HT-29 (cell line): ENCODE measurements at regions not wholly inside any gene's neighbourhood (a gene's known extent, or its start where the extent isn't known, plus 50 kb on each side); places are given as distances from the start of the nearest gene placed in this dataset.
A peak's percentile ranks its signal among the peaks of the same experiment; 100 is the strongest.

Experiments used
- DNase-seq: peaks from one replicate; pipeline ENCODE4 v3.0.0-alpha.2; 2015; ENCODE audit warnings: low spot score

DNA sequence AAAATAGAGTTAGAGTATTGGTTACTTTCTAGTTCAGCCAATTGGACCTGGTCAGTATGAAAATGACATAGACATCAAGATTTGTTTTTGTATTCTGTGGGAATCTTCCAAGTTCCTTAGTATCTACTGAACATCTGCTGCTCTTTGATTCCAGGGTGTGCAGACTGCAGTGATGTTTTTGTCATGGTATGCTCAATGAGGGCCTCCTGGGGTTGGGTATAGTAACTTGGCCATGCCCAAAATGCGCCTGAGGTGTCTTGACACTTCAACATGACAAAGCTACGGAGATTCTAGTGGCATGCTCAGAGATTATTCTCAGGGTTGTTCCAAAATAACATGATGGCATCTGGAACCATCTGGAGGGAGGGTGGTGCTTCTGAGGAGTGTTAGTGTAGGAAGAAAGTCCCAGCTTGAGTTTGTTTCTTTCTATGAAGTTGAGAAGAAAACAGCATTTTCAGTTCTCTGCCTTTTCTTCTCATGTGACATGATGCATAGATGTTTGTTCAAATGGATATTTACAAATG lies 313.5 kb upstream of the TBL1XR1 start:
- no peak for DNase-seq

DNA sequence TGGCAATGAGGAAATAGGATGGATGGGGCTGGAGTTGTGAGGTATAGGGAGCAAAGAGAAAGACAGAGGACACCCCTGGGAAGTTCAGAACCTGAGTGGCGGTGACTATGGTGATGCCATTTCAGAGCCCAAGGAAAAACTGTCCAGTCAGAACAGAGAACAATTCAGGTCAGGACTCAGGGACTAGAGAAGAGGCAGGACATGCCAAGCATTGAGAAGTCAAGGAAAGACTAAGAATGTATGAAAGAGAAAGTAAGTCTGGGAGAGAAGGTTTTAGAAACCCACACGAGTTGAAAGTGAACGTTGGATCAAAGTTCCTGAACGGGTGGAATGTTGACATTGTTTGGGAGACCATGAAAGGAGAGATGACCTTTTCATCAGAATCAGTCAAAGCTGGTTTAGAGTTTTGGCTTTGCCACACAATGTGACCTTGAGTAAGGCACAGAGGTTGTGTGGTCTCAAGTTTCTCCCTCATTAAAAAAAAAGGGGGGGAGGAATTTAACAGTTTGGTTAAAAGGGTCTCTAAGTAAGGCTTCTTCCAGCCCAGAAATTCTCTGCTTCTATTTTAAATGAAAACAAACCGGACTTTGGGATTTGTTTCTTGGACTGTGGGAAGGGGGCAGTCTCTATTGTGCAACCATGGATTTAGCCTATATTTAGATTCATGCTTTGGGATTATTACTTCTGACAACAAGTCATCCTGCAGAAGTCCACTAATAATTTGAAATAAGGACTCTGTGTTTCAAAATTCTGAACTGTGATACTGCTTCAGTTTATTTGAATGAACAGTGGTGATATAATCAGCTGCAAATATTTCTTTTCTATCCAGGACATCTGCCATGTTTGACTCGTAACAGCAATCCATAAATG lies 315.9 kb upstream of the TBL1XR1 start:
- no peak for DNase-seq

DNA sequence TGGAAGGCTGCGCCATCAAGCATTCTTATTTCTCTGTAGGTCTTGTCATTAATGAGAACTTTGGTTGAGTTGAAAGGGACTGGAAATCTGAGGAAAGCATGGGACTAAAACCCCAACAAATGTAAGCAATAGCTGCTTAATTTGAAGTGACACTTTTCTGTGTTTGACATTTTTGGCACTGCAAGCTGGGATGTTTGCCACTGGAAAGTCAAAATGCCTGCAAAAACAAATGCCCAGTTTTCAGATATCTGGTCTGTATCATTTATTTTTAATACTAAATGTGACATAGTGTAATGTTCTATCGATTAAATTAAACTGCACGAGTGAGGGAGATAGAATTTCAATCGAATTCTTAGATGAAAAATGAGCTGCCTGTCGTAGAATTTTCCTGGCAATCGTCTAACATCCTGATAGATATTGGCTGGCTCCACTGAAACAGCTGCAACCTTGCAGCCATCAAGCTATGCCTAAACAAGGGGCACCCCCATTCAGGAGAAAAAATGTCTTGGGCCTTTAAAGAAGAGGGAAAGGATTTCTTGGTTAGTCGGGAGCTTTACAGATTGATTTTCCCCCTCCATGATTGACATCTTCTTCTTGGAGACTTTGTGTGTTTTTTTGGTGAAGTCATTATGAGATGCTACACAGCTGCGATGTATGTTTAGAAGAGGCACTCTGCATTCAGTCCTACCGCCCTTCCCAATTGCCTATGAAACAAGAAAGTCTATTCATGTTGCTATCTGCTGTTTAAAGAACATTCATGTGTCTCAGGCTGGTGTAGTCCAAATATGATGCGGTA lies 316.7 kb upstream of the TBL1XR1 start:
- DNase-seq: no peak

DNA sequence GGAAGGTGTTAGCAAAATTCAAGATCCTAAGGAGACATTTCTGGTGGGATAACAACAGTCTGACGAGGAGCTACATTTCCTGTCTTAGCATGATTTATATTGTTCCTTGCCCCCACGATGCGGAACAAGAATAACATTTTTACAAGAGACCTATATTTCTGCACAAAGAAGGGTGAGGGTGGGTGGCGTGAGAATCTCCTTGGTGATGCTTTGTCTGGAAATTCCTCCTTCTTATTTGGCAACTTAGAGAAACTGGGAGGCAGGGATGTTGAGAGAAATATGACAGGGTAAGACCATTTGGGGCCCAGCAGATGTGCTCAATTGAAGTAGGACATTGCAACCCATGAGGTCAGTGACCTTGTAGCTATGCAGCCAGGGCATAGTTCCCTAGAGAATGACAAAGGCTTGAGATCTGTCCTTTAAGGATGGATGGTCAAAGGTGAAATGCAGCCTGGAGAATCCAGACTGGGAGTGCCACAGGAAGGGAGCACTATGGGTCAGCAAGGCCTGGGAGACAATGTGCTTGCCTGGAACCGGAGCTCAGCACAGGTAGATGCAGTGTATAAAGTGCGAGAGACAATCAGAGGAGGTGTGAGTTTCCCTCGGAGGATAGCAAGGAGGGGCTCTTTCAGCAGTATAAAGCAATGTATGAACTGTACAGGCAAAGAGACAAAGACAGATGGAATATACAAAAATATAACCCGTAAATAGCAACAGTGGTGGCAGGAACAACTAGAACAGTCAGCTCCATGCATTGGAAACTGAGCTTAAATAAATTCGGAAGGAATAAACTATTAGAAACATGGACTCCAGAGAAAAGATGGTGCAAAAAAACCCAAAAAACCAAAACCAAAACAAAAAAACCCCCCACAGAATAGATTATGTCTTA lies 317.6 kb upstream of the TBL1XR1 start:
- no peak for DNase-seq

DNA sequence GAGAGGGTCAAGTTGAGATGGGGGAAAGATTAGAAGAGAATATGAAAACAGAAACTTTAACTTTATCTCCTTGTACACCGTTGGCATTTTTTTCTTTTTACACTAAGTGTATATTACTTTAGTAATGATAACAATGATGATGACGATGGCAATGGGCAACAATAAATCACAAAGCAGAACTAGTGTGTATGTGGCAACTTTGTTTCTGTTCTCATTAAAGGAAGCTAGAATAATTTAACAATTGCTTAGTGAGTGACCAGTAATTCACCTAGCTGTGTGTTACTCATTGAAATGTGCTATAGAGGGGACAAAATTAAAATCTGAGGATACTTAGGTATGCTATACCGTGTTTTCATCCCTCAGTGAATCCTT lies 318.5 kb upstream of the TBL1XR1 start:
- DNase-seq: no peak

DNA sequence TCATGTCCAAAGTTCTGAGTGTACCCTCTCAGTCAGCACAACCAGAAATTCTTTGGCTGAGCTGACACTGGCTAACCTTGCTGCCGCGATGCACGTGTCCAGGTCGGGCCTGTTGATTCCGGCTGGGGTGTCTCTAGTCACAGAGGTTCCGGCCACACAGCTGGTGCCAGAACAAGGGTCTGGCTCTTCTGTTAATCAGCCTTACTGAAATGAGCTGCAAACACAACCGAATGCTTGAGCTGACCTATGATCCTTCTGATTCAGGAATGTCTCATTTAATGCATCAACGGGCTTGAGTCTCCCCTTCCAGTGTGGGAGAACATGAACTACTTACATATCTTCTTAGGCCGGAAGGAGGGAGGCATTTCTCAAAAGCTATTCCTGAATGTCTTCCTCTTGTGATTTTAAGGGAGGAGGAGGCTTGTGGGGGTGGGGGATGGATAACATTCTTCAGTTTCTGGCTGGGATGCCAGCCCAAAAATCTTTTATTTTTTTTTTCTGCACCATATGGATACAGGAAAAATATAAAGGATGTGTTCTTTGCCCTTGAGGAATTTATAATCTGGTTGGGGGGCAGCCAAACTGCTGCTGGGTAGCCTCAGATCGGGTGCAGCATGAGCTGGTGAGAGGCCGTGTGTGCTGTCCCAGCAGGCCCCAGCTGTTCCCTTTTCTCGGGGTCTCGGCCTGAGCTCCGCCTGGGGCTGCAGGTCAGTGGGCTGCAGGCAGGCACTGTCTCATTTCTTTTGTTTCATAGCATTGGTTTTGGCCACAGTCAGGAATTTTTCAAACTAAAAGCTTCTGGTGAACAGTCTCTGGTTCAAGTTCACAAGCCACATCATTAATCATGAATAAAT lies 319.1 kb upstream of the TBL1XR1 start:
- DNase-seq: no peak

DNA sequence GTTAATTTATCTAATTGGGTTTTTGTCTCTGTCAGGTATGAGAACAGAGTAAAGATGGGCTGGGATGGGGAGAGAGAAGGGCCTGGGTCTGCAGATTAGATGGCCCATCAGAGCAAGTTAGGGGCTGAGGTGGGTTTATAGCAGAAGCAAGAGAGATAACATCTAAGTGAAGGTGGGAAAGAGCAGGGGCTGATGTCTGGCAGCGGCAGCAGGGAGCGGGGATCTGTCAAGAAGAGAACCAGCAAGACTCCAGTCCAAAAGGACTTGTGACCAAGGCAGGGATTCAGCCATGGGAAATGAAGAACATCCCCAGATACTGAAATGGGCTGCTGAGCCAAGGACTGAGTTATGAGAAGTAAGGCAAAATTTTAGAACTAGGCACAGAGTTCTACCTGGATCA lies 320.6 kb upstream of the TBL1XR1 start:
- DNase-seq: no peak

DNA sequence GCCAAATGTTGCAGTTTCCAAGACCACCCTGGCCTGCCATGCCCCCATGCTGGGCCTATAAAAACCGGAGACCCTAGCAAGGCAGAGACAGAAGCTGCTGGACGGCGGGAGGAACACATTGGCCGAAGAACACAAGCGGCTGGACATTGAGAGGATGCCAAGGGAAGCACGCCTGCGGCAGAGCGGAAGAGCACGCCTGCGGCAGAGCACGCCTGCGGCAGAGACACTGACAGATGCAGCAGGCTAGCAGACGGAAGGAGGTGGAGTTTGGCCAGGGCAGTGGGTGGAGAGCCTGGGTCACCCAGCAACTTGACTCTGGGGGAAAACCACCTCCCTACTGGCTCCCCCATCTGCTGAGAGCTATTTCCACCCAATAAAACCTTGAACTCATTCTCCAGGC lies 322.3 kb upstream of the TBL1XR1 start:
- DNase-seq: no peak

DNA sequence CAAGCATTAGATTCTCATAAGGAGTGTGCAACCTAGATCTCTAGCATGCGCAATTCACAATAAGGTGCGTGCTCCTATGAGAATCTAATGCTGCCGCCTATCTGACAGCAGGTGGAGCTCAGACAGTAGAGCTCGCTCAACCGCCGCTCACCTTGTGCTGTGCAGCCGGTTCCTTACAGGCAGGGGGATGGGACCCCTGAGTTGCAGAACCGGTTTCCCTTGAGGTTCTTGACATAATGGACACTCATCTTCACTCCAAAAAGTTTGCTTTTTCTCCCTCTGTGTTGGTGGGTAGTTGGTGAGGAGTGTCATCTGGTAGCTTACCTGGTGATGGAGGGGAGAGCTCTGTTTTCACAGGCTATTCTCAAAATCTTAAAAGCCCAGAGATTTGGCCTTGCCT lies 324.0 kb upstream of the TBL1XR1 start:
- peak; percentile 94 for DNase-seq

DNA sequence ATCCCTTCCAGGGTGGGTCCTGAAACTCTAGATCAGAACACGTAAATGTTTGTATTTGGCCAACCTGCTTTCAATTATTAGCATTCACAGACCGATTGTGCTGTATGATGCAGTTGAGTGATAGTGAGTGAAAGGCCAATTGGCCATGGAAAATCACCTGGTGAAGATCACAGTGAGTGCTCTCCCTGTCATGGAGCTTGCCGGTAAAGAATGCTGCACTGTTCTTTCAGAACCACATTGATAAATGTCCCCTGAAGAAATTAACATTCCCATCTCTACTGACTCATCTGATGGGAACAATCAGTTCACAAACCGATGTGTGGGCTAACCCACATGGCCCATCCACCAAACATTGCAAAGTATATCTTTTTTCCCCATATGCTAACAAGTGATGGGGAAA lies 324.8 kb upstream of the TBL1XR1 start:
- no peak for DNase-seq

DNA sequence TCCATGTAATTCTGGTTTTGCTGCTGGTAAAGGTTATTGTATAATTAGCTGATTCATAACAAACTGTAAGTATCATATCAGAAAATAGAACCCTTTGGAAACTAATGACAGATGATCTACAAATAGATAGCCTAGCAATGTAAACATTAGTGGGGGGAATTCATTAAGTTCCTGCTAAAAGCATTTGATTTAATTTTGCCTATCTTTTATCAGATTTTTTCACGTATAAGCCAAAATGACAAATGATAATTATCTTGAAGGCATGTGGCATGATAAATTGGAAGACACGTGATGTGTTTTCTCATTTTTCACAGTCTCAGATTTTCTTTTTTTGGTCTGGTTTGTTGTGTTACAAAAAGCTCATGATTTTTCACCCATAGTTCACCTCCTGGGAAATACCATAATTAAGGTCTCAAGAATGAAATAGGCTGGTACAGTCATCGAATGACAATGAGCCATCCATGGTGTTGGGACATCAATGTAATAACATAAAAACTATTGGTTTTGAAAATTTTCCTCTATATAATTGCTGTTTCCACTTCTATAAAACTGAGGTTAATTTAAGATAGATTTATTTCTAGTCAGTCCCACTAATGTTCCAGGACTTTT lies 325.9 kb upstream of the TBL1XR1 start:
- peak; percentile 20 for DNase-seq

DNA sequence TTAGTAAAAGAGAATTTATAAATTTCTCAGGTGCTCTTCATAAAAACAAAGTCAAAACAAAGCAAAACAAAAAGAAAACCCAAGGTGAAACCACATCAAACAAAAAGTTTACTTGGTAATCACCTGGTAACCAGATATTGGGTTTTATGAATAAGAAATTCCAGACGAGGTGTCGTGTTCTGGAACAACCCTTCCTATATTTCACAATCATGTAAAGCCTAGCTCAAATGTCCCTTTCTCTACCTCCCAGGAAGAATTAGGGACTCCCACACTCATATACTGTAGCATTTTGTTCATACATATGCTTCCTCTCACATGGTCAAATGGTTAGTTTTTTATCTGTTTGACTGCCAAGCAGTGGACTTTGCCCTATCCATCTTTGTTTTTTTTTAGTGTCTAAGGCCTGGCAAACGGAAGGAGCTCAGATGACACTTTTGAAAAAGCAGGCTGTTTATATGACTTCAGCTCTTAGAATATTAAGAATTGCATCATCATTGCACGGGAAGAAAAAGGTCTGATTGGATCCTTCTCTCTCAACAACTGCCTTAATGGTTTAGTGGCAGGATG lies 326.7 kb upstream of the TBL1XR1 start:
- peak; percentile 85 for DNase-seq

DNA sequence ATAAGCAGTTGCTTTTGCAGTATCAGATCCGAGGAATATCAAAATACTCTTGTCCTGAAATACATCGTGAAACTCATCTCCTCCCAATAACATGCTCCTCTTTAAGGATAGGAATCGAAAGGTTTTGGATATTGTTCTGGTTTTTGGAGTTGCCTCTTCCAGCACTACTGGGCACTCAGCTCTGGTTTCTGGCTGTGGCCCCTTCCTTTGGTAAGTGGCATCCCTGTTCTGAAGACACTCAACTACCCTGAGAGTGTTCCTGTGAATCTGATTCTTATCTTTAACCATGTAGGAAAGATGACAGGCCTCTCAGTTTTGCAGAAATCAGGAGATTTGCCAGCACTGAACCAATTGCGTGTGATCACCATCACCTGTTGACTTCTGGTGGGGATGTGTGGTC lies 327.5 kb upstream of the TBL1XR1 start:
- DNase-seq: no peak

DNA sequence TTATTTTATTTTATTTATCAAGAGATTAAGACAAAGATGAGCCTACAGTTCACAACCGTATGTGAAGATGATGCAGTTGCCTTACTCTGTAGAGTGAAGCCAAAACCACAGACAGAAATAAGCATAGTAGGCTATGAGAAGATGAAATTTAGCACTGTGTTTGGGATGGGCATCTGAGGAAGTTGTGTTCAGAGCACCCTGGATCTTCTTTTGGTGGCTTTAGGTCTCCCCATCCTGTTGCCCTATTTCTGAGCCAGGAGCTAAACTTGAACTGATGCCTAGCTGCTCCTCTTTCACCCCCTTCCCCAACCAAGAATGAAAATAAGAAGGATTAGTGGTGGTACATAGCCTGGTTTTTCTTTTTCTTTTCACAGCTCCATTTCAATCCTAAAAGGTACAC lies 328.1 kb upstream of the TBL1XR1 start:
- DNase-seq: no peak

DNA sequence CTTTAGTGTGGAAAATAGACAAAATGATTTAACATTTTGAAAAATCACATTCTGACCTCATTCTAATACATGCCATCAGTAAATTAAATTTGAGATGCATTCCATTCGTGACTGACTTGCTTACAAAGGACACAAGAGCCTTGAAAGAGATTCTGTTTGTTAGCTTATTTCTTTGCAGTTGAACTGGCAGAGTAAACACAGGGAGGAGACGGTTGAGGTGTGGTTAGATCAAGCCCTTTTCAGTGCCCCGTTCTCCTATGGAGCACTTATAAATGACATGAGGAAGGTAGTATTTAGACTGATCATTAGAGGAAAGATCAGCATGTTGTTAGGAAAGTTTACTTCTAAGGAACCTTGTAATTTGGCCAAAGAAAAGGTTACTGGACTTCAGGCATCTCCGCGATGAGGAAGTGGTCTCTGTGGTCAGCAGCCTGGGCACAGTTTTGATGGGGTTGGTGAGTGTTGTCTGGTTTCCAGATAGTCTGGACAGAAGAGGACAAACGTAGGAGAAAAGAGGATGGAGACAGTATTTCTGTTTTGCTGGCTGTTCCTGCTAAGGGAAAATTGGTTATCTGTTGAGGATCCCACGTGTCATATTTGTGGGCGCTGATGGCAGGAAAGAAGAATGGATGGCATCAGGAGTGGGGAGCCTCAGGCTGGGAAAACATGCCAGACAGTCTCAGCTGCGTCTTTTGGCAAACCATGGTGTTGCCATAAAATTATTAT lies 328.9 kb upstream of the TBL1XR1 start:
- no peak for DNase-seq

DNA sequence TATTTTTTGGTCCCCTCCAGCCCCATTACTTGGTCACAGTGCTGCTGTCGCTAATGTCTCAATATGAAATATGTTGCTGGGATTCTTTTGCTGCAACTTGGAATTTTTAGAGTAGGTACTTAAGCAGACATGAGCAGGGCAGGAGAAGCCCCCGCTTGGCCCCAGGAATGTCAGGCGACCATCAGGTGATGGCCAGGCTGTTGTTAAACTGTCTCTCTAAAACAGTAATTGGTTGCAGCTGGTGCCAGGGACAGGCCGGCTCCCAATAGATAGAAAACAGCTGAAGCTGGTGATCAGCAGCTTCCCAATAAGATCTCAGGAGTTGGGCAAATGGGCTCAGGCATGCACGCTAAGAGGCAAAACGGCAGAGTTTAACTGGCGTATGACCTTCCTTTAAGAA lies 329.9 kb upstream of the TBL1XR1 start:
- DNase-seq: no peak

DNA sequence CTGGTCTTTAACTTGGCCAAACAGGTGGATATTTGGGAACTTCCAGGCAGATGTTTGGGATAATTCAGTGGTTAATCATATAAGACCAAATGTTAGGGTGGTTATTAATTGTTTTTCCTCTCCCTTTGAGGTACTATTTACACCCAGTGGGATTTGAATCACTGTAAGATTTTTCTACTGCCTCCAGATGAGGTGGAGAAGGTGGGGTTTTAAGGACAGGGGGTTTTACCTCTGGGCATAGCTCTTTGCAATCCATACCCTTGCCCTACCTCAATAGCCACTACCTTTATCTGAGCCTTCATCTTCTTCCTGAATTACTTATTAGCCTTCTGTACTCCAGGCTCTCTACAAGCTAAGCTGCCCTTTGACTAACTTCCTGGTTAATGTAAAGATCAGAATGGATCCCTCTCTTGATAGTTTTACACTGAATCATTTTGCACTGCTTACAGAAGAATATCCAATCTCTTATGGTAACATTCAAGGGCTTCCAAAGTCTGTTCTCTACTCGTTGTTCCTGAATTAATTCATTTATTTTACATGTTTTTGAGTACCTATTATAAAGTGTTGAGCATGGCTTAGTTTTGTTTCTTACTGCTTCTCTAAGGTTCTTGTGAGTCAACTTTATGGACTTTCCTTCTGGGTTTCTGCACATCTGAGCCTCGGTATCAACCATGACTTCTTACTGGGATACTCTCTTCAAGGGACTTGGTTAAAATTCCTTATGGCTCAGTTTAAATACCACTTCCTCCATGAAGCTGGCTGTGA lies 331.2 kb upstream of the TBL1XR1 start:
- DNase-seq: peak; percentile 78

DNA sequence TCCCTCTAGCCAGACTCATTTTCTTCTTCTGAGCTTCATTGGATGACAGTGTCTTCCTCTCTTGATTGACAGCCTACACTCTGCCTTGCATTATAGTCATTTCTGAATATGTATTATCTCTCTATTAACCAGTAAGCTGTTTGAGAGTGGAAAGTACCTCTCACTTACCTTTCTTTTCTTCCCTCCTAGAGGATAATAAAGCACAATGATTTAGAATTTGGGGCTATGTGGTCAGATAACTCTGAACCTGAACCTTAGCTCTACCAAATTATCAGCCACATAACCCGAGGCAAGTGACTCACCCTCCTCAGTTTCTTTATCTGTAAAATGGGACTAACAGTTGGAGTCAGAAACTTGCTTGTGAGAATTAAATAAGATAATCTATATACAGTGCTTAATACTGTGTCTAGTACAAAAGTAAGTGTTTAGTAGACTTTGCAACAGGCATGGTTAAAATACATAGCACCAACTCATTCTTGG lies 331.8 kb upstream of the TBL1XR1 start:
- no peak for DNase-seq
